ENCODE measurements at regions not wholly inside any gene's neighbourhood (a gene's known extent, or its start where the extent isn't known, plus 50 kb on each side); places are given as distances from the start of the nearest gene placed in this dataset.

DNA sequence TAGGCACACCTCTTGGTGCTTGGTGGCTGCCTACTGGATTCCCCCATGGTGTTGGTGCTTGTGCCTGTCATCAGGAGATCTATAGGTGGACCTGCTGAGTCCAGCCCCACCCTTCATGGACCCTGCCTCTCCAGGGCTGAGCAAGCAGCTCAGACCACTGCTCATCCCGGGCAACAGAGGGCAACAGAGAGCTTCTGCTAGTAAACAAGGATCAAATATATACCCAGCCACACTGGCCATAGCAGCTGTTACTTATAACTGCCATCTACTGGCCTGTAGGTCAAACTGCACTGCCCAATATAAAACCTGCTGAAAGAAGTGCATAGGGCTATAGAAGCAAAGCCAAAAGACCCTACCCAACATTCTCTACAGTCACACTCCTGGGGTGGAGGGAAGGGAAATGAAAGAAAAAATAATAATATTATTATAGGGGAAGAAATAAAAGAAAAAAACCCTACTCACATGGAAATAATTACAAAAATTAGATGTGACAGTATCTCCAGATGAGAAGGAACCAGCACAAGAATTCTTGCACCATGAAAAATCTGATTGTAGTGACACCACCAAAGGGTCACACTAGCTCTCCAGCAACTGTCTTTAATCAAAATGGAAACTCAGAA is 54.9 kb upstream of the ZNF800 start:
- peak; percentile 0 for DNase-seq (ENCODE audit: extremely low read depth, low read depth, low spot score)

DNA sequence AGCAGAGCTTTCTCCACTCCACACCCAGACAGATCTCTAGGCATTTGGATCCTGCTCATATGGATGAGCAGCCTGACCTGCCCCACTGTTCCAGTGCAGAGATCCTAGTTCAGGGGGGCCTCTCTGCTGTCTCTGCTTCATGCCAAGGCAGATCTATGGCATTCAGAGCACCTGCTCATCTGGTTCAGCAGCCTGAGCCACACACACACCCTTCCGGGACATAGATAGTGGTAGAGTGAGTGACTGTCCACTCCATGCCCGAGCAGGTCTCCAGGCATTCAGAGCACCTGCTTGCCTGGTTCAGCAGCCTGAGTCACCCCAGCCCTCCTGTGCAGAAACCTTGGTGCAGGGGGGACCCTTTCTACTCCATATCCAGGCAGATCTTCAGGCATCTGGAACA is 54.3 kb upstream of the ZNF800 start:
- no peak for DNase-seq (ENCODE audit: extremely low read depth, low read depth, low spot score)
